ENCODE measurements at regions not wholly inside any gene's neighbourhood (a gene's known extent, or its start where the extent isn't known, plus 50 kb on each side); places are given as distances from the start of the nearest gene placed in this dataset.

DNA sequence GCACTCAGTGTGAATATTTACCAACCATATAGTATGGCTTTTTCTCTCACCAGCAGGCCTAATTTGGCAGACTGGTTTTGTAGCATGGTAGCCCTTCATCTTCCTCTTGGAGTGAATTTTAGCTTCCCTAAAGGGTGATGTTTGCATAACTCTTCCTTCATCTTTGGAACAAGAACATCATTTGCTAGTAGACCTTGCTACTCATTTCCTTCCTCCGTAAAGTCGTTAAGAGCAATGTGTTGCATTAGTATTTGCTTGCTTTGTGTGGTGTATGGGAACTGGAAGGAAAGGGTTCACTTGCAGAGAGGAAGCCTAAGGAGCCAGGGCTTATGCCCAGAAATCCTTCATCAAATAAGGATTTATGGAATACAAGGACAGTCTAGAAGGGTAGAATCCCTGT is 50.2 kb upstream of the PGRMC2 start (continued):
- no peak for TF ChIP-seq MXI1 (IDR thresholded peaks at IDR 0.05; ENCODE audit: borderline replicate concordance, low read depth, low read length)

Measured in IMR-90 (cell line).